HPDE6-E6E7 (cell line): ENCODE measurements at regions not wholly inside any gene's neighbourhood (a gene's known extent, or its start where the extent isn't known, plus 50 kb on each side); places are given as distances from the start of the nearest gene placed in this dataset.
"Not testable (repeated sequence)": the region's sequence is repeated elsewhere in the genome, so short reads cannot be mapped to it uniquely, and the experiment has no call there.

Experiments
- DNase-seq: peaks from one replicate; pipeline ENCODE4 v3.0.0; 2011; ENCODE audit warnings: missing footprints; ENCODE audit errors: extremely low spot score

DNA sequence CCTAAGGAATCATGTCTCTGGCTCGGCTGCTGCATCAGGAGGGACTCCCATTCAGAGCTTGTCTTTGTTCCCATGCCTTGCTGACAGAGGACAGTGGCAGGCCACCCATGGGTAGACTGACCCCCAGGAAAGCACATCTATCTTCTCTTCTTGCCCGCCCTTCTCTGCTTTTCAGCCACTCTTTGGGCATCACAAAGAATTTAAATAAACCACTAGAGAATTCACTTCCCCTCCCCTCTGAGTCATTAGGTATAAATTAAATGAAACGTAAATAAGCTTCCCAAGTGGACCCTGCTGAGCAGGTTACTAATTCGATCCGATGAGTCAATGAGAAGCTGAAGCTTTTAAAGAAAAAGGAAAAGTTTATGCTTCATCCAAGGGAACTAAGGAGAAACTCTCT lies 97.0 kb downstream of the DRD1 start:
- DNase-seq: no peak

DNA sequence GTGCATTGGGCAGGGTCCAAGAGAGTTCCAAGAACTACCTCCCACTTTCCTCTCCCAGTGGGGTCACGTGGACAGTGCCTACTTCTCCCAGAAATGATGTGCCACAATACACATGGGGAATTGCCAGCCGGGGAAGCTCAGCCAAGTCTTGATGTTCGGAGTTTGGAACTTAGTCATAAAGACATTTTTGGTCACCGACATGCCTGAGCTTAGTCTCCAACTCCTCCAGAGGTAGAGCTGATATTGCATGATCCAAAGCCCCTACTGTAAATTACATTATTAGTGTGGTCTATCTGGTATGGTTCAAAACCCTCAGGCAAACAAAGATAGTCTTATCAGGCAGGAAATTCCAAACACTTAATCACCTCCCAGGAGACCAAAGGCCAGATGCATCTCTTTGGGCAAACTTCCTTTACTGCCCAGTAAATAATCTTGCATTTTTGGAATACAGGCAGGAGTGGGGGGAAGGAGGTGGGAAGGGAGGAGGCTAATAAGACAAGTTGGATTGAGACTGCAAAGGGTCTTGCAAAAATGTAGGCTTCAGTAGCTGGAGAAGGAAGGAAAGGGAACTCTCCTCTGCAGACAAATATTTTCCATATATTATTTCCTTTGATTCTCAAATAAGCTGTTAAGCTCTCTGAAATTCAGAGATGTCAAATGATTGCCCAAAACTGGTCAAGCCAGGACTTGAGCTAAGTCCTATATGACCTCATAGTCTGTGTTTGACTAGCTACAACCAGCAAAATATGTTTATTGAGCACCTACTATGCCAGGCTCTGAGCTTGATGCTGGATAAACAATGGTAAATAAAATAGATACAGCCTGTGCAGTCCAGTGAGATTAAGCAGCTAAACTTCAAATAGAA lies 99.4 kb downstream of the DRD1 start:
- no peak for DNase-seq

DNA sequence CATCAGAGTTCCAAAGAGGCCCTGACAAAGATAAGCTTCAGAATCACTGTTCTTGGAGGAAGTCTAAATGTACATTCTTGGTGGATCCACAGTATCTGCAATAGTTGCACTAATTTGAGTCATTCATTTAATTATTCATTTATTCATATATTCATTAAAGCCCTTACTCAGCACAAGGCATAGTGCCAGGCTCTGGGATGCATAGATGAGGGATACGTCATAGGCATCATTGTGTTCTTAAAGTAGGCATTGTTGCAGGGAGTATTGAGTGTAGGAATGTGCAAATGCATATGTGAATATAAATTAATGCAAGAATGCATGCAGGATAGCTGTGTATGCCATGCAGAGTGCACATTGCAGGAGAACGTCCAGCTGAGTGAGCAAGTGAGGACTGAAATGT lies 100.7 kb downstream of the DRD1 start:
- no peak for DNase-seq

DNA sequence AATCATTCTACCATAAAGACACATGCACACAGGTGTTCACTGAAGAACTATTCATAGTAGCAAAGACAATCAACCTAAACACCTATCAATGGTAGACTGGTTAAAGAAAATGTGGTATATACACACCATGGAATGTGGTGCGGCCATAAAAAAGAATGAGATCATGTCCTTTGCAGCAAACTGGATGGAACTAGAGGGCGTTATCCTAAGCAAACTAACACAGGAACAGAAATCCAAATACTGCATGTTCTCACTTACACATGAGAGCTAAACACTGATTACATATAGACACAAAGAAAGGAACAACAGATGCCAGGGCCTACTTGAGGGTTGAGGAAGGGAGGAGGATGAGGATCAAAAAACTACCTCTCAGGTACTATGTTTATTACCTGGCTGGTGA lies 103.8 kb downstream of the DRD1 start:
- DNase-seq: no peak

DNA sequence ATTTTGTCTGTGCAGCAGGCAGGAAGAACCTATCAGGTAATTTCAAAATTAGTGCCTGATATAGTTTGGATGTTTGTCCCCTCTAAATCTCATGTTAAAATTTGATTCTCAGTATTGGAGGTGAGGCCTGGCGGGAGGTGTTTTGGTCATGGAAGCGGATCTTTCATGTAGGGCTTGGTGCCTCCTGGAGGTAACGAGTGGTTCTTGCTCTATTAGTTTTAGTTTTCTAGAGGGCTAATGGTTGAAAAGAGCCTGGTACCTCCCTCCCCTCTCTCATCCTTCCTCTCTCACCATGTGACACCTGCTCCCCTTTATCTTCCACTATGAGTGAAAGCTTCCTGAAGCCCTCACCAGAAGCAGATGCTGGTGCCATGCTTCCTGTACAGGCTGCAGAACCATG lies 106.3 kb downstream of the DRD1 start:
- DNase-seq: no peak

DNA sequence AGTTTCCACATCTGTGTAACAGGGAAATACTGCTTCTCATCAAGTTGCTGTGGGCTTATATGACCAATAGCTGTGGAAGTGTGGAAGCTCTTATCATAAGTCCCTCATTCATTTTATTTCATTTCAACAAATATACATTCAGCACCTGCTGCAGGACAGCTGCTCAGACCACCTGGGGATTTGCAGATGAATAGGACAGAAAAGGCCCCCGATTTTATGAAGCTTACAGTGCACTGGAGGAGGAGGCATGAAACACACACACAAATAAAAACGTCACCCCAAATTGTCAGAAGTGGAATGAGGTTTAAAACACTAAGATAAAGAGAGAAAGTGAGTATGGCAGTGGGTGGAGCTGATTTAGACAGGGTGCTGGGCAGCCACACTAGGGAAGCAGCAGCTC lies 107.2 kb downstream of the DRD1 start:
- no peak for DNase-seq

DNA sequence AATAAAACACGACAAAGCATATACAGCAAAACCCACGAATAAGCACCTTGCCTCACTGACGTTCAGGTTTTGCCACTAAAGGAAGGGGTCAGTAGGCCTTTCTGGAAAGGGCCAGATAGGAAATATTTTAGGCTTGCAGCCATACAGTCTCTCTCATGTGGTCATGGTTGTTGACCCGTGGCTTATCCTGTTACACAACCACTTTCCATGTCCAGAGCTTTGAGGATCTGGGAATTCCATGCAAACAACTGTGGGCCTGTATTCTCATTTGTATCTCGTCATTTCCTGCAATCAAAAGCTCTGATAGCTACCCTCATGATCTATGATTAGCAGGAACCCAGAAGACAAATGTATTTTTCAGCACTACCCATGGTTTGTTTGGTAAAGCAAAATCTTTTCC lies 108.3 kb downstream of the DRD1 start:
- no peak for DNase-seq

DNA sequence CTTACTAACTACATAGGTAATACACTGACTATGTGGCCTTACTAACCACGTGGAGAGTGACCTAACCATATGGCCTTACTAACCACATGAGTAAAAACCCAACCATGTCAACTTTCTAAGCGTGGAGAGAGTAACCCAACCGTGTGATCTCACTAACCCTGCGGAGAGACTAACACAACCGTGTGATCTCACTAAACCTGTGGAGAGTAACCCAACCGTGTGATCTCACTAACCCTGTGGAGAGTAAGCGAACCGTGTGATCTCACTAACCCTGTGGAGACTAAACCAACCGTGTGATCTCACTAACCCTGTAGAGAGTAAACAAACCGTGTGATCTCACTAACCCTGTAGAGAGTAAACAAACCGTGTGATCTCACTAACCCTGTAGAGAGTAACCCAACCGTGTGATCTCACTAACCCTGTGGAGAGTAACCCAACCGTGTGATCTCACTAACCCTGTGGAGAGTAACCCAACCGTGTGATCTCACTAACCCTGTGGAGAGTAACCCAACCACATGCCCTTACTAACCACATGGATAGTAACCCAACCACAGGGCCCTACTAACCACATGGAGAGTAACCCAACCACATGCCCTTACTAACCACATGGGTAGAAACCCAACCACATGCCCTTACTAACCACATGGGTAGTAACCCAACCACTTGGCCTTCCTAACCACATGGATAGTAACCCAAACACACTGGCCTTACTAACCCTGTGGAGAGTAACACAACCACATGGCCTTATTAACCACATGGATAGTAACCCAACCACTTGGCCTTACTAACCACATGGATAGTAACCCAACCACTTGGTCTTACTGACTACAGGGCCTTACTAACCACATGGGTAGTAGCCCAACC lies 112.6 kb downstream of the DRD1 start:
- not testable (repeated sequence) for DNase-seq

DNA sequence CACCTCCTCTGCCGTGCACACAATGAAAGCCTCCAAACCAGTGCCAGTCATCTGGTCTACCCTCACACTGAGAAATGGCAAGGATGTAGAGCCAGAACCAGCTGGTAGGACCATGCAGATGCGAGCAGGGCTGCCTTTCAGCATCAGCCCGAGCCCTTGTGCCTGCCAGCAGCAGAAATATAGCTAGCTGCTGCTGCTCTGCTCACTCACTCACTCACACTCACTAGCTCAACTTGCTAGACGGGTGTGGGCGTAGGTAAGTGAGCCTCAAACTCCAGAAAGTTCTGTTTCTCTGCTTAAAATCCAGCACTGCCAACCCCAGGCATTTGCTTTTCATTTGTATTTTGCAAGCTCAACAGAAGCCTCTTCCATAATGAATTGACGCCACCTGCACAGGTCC lies 114.0 kb downstream of the DRD1 start:
- DNase-seq: no peak

DNA sequence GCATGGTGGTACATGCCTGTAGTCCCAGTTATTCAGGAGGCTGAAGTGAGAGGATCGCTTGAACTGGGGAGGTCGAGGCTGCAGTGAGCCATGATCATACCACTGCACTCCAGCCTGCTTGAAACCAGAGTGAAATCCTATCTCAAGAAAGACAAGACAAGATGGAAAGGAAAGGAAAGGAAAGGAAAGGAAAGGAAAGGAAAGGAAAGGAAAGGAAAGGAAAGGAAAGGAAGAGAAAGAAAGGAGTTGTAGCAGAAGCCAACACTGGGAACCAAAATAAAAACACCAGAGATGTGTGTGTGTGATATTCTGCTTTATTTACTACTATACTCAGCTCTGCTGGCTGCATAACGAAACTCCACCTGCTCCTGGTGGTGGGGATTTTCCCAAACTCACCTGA lies 115.3 kb downstream of the DRD1 start:
- no peak for DNase-seq

DNA sequence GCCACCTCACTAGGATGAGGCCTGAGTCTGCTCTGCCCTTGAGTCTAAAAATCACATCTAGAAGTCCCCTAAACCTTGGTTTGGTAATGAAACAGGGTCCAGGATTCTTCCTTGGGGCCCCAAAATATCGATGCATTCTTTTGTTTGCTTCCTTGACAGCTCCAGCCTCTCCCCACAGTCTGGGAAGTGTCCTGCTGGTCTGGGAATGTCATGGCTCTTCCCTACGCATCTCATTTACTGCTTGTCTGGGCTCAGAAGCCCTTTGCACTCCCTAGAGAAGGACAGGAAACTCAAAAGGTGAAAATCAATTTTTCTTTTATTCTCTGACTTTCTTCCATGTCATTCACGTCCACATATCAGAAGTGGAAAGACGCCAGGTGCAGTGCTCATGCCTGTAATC lies 115.8 kb downstream of the DRD1 start:
- no peak for DNase-seq

DNA sequence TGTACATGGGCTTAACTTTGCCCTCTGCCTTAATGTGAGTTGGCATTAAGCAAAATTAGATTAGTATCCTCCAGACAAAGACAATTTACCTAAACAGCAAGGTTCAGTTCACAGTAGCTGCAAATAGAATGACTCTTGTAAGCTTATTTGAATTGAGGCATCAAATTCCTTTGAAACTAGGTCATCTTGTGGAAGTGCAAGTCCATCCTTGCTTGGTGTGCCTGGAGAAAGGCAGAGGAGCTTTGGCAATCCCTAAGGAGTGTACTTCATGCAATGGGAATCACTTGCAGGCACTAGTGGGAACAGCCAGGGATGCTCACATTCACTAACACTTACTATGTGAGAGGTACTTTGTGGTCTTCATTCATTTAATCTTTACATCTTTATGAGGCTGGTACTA lies 118.3 kb downstream of the DRD1 start:
- no peak for DNase-seq

DNA sequence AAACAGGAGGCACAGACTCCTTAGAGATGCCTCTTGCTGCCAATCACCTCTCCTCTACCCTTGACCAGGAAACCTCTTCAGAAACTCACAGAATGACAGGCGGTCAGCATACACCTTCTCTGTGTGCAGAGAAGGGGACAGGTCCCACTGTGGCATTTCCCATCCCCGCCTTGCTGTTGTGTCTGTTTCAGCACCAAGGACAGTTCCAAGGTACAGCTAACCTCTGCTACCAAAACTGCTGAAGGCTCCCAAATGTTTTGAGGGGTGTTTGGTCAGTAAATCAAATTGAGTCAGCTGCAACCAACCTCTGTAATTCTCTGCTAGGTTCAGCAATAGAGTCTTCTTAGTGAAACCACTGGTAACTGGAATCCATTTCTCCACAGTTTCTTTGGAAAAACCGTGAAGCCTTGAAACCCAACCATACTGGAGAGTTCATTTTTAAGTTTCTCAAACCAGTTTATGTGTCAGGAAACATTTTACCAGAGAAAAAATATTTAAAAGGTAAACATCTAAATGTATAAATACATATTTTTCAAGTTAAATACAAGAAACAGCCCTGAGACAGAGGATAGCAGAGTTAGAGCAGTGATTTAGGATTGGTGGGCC lies 122.0 kb downstream of the DRD1 start:
- no peak for DNase-seq

DNA sequence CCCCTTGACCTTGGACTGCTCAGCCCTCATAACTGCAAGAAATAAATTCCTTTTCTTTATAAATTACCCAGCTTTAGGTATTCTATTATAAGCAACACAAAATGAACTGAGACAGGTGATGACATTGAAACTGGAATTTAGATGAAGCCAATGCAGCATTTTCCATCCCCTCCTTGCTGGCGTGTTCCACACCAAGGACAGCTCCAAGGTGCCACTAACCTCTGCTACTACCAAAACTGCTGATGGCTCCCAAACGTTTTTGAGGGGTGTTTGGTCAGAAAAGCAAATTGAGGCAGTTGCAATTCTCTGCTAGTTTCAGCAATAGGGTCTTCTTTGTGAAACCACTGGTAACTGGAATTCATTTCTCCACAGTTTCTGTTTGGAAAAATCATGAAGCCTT lies 124.8 kb downstream of the DRD1 start:
- DNase-seq: no peak

DNA sequence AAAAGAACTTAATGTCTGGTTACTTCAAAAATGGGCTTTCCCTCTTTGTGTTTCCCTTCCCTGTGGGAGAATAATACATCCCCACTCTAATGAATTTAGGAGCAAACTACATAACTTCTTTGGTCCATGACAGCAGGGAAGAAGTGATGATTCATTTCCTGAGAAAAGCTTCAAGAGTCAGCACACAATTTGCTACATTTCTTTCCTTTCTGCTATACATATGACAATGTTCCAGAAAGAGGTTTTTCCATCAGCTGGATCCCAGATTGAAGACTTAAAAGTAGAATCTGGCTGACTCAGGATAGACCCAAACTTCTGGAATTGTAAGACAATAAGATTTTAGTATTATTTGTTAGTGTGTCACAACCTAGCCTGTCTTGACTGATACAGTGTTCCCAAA lies 126.1 kb downstream of the DRD1 start:
- DNase-seq: no peak

DNA sequence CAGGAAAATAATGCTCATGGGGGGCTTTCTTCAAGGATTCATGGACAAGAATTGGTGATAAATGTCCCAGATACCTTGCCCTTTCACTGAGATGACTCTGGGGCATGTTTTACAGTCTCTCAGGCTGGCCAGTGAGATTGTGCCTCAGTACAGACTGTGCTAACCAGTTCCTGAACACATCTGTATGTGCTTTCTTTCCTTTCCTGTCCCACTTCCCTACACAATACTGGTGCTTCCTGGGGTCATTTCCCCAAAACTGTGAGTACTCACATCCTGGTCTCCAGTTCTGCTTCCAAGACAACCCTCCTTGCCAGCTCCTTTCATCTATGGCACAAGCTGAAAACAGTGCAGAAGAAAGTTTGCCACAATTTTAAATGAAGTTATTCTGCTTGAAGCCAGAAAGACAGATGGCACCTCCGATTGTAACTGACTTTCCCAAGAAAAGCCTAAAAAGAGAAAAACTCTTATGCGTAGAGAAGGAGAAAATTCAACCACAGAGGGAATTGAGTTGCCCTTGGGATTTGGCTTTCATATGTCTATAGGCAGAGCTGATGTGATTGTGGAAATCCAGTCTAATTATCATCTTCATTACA lies 134.7 kb downstream of the DRD1 start:
- DNase-seq: no peak

DNA sequence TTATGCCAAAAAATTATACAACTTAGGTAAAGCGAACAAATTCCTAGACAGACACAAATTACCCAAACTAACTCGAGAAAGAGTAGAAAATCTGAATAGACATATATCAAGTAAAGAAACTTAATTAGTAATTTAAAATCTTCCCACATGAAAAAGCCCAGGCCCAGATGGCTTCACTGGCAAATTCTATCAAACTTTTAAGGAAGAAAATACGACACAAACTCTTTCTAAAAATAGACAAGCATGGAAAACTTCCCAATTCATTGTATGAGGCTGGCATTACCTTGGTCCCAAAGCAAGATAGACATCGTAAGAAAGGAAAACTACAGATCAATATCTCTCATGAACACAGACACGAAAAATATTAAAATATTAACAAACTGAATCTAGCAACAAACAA lies 135.3 kb downstream of the DRD1 start:
- DNase-seq: no peak

DNA sequence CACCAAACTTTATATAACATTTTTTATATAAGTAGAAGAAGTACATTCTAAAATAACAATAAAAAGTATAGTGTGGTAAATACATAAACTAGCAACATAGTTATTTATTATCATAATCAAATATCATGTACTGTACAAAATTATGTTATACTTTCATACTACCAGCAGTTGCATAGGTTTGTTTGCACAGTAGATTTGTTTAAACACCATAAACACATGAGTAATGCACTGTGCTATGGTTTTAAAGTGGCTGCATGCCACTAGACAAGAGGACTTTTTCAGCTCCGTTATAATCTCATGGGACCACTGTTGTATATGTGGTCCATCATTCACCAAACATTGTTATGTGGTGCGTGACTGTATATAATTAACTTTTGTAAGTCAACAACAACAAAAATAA lies 137.6 kb downstream of the DRD1 start:
- no peak for DNase-seq

DNA sequence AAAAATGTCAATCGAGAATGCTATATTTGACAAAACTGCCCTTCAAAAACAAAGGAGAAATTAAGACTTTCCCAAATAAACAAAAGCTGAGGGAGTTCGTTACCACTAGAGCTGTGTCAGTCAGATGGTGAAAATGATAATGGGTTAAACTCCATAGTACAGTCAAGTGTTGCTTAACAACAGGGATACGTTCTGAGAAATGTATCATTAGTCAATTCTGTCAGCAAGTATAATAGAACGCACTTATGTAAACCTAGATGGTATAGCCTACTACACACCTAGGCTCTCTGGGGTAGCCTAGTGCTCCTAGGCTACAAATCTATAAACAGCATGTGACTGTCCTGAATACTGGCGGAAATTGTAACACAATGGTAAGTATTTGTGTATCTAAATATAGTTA lies 138.7 kb downstream of the DRD1 start:
- DNase-seq: no peak

DNA sequence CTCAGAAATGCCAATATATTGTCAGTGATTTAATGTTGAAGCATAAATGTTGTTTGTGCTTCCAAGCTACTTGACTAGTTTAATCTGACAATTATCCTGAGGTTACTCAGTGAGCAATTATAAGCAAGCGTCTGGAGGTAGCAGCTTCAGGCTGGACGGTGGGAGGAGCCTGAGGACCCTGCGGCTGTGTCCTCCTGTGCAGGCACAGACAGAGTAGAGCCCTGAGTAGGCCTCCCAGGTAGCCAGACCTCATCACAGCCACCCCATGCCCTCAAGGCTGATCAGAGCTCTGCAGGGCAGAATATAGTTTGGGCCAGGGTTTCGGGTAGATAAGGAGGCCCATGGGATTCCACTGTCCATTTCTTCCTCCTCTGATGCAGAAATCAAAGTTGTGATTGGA lies 153.6 kb downstream of the DRD1 start:
- DNase-seq: no peak

DNA sequence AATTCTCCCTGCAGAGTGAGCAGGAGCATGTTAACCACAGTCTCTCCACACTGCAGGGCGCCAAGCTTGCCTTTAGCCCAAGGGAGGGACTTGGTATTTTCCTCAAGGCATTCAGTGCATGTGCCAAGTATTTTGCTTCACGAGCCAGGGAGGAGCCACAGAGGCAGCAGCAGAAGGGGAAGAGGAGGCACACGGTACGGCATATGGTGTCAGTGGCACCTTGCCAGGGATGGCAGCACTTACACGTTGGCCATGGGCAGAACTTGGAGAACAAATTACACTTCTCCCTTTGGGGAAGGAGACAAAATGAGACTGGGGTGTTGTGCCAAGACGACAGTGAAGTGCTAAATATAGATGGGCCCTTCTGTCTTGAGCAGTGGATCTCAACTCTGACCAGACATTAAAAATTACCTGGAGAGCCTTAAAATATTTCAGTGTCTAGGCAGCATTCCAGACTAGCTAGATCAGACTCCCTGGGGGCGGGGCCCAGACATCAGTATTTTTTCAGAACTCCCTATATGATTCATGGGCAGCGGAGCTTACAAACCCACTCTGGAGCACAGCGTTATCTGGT lies 155.8 kb downstream of the DRD1 start:
- no peak for DNase-seq

DNA sequence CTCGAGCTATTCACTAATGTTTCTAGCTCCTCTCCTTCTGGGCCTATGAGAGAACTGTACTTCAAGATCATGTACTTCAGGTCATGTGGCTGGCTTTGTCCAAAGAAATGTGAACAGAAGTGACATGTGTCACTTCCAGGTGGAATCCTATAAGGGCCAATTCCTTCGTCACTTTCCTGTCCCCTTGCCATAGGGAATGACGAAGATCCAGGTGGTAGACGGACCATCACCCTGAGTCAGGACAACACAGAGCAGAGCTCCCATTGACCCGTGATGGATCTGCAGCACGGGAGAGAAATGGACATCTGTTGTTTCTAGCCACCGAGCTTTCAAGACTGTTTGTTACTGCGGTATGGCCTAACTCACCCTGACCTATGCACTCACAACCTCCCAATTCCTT lies 157.0 kb downstream of the DRD1 start:
- no peak for DNase-seq
